HG02642 (cell line): ENCODE measurements at regions not wholly inside any gene's neighbourhood (a gene's known extent, or its start where the extent isn't known, plus 50 kb on each side); places are given as distances from the start of the nearest gene placed in this dataset.

Experiments used
- ATAC-seq: cut with Tn5 transposase; IDR thresholded peaks from one replicate; pipeline ENCODE4 v1.9.1; 2021; ENCODE audit warnings: mild to moderate bottlenecking; ENCODE audit not compliant: unreplicated experiment, poor library complexity

- no peak for ATAC-seq
Measured at GRCh38 chr19:5238700-5239099, 101.9 kb downstream of the PTPRS start.

DNA sequence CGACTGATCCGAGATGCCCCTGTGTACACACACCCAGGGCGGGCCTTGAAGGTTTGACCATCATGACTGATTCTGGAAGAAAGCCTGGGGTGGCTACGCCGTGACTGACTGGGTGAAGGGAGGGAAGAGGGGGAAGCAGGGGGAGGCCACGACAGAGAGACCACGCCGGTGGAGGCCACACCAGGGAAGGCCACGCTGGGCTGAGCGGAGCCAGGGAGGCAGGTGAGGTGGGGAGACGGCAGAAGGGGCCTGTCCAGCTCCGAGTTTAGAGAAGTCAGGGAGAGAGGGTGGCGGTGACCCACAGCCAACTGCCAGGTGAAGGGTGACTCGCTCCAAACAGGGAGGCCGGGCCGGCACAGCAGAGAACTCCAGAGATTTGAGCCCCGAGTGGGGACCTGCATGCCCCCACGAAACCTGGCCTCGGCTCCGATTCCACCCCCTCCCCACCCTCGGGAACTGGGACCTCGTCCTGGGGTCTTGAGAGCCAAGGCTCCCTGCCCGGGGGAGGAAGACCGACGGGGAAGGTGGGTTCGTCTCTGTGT is 102.6 kb downstream of the PTPRS start:
- no peak for ATAC-seq

GRCh38 chr19:5237190-5237780 is 103.3 kb downstream of the PTPRS start:
- no peak for ATAC-seq

GRCh38 chr19:5235458-5236219 is 105.0 kb downstream of the PTPRS start:
- ATAC-seq = no peak

GRCh38 chr19:5234412-5234811 is 106.2 kb downstream of the PTPRS start:
- no peak for ATAC-seq

DNA sequence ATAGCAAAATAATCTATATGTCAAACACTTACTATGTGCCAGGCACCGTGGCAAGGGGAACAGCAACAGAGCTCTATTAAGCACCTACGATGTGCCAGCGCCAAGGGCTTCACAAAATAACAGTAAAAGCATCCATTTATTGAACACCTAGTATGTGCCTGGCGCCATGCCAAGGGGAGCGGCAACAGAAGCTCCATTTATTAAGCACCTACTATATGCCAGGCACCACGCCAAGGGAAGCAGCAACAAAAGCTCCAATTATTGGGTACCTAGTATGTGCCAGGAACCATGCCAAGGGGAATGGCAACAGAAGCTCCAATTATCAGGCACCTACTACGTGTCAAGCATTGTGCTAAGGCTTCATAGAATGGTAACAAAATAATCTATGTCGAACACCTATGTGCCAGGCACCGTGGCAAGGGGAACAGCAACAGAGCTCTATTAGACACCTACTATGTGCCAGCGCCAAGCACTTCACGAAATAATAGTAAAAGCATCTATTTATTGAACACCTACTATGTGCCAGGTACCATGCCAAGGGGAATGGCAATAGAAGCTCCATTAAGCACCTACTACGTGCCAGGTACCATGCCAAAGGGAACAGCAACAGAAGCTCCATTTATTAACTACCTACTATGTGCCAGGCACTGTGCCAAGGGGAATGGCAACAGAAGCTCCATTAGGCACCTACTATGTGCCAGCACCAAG is 107.7 kb downstream of the PTPRS start:
- ATAC-seq = no peak

- no peak for ATAC-seq
Measured at GRCh38 chr19:5231857-5232678, 108.5 kb downstream of the PTPRS start.

DNA sequence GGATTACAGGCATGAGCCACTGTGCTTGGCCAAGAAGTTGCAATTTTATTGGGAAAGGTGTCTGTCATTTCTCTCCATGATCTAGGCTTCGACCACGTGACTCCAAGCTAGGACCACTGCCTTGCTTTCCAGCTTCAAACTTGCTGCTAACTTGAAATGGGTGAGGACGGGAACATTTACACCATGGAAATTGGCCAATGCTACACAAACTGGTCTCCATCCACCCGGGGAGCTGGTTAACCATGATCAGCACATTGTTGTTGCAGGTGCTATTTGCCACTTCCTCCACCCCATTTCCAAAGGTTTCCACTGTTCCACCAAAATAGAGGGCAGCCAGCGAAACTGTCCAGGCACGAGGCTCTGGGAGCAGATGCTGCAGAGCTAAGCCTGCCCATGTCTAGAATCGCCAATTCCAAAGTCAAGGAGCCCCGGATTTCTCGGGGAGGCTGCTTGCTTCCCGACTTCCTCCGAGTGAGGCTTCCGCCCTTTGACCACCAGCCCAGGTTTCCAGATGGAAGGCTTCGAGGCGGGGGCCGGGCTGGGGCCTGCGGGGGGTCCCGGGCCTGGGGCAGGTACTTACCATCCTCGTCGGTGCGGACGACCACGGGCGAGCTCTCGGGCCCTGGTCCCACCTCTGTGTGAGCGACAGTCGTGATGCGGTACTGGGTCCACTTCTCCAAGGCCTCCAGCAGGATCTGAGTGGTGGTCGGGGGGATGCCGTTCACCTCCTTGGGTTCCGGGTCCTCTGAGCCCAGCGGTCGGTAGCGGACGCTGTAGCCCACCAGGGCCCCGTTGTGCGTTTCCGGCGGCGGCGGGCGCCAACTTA is 109.7 kb downstream of the PTPRS start:
- ATAC-seq = no peak

- ATAC-seq = no peak
Measured at GRCh38 chr19:5229778-5230335, 110.8 kb downstream of the PTPRS start.

GRCh38 chr19:5228932-5229777 is 111.5 kb downstream of the PTPRS start:
- ATAC-seq = no peak

DNA sequence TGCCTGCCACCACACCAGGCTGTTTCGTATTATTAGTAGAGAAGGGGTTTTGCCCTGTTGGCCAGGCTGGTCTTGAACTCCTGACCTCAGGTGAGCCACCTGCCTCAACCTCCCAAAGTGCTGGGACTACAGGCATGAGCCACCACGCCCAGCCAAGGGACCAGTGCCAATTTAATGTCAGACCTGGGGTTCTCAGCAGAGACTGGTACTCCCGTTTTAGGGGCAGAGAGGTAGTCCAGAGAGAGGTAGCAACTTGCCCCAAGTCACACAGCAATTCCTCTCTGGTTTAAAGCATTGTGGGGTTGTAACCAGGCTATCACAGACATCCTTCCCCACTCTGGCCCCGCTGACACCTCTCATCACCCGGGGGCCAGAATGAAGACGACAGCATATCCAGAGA is 112.1 kb downstream of the PTPRS start:
- no peak for ATAC-seq

GRCh38 chr19:5225486-5226345 is 114.9 kb downstream of the PTPRS start:
- ATAC-seq = no peak

- ATAC-seq = no peak
Measured at GRCh38 chr19:5224480-5224879, 116.1 kb downstream of the PTPRS start.

- ATAC-seq = no peak
Measured at GRCh38 chr19:5222821-5223321, 117.7 kb downstream of the PTPRS start.

GRCh38 chr19:5222178-5222577 is 118.4 kb downstream of the PTPRS start:
- no peak for ATAC-seq

GRCh38 chr19:5220866-5221265 is 119.7 kb downstream of the PTPRS start:
- ATAC-seq = no peak

DNA sequence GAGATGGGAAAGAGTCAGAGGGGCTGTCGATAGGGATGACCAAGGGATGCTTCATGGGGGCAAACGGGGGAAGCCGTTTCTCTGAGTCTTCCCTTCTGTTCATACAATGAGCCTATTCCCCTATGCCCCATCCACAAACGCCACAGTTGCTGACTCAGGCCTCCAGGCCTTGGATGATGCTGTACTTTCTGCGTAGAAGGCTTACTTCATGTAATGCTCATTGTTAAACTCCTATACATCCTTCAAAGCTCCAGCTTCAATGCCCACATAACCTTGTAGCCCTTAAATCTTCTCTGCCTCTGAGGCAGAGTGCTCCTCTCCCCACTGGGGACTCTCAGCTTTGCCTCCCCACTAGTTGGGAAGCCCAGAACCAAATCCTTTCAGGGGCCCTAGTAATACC is 120.3 kb downstream of the PTPRS start:
- ATAC-seq = no peak
